Caco-2 (cell line): ENCODE measurements at regions not wholly inside any gene's neighbourhood (a gene's known extent, or its start where the extent isn't known, plus 50 kb on each side); places are given as distances from the start of the nearest gene placed in this dataset.

Source experiments
- BruUV-seq: library from RNA; stranded (reverse); fragments of 400-500 nt; replicated peaks from 2 replicates; lab custom pipeline; 2021; lab: Mats Ljungman, UMichigan
- CTCF ChIA-PET: fragments of 300-600 bp; sonication (Branson Sonifier 250); formaldehyde crosslinking; loops from one replicate; lab custom pipeline; 2022; ENCODE audit warnings: antibody characterized with exemption; lab: Charles Lee
- POLR2A ChIA-PET: fragments of 300-600 bp; sonication (Branson Sonifier 250); formaldehyde crosslinking; loops from one replicate; lab custom pipeline; 2022; ENCODE audit warnings: antibody characterized with exemption; lab: Charles Lee
- DNase-seq, 2 experiments: peaks; one replicate each; pipeline versions ENCODE4 v3.0.0 to v3.0.0-alpha.2; 2020 to 2022
- H3K27me3 ChIP-seq: replicated peaks from 2 replicates; pipeline ENCODE4 v1.6.0; 2011; ENCODE audit warnings: low read length; ENCODE audit not compliant: control insufficient read depth, insufficient read depth
- H3K36me3 ChIP-seq: 2 replicates; pipeline ENCODE4 v1.5.1; 2011; ENCODE audit warnings: low read length; ENCODE audit not compliant: control insufficient read depth, insufficient read depth
- H3K4me1 ChIP-seq: fragments of 250-450 bp; sonication (Bioruptor Pico); 2 replicates; pipeline ENCODE4 v1.5.1; 2020; ENCODE audit warnings: mild to moderate bottlenecking
- H3K4me3 ChIP-seq: 2 replicates; pipeline ENCODE4 v1.5.1; 2011; ENCODE audit warnings: low read depth, mild to moderate bottlenecking, control low read depth, low read length
- H3K9me3 ChIP-seq: fragments of 250-450 bp; sonication (Bioruptor Pico); 2 replicates; pipeline ENCODE4 v1.5.1; 2020; ENCODE audit warnings: mild to moderate bottlenecking, moderate library complexity
- H3K27ac Mint-ChIP-seq: one replicate; pipeline ENCODE4 v1.8.0; 2022; ENCODE audit warnings: mixed read lengths; ENCODE audit not compliant: unreplicated experiment
- H3K27me3 Mint-ChIP-seq: one replicate; pipeline ENCODE4 v1.8.0; 2022; ENCODE audit warnings: mixed read lengths; ENCODE audit not compliant: insufficient read depth, unreplicated experiment
- H3K36me3 Mint-ChIP-seq: one replicate; pipeline ENCODE4 v1.8.0; 2022; ENCODE audit warnings: mild to moderate bottlenecking, mixed read lengths; ENCODE audit not compliant: insufficient read depth, unreplicated experiment
- H3K4me1 Mint-ChIP-seq: one replicate; pipeline ENCODE4 v1.8.0; 2022; ENCODE audit warnings: low read depth, mixed read lengths; ENCODE audit not compliant: unreplicated experiment
- H3K4me3 Mint-ChIP-seq: one replicate; pipeline ENCODE4 v1.8.0; 2022; ENCODE audit warnings: mild to moderate bottlenecking, moderate library complexity, mixed read lengths; ENCODE audit not compliant: unreplicated experiment
- H3K9me3 Mint-ChIP-seq: one replicate; pipeline ENCODE4 v1.8.0; 2022; ENCODE audit warnings: mixed read lengths; ENCODE audit not compliant: unreplicated experiment
- intact Hi-C: fragments of 100-400 bp; cut with micrococcal nuclease; formaldehyde crosslinking; loops from one replicate; pipeline ENCODE4 v1.10.0; 2022; ENCODE audit not compliant: unreplicated experiment
- TF ChIP-seq, protein P1 (sequence below), 2 experiments: fragments of 200-600 bp in 1 of 2; IDR thresholded peaks; 1 replicate in 1 of 2; 2 replicates in 1 of 2; pipeline versions ENCODE4 v1.5.1 to v1.8.0; 2011 to 2022; ENCODE audit warnings: antibody characterized with exemption in 1 of 2, control low read depth in 1 of 2, inconsistent platforms in 1 of 2, low read depth in 1 of 2, low read length in 1 of 2, mild to moderate bottlenecking in 1 of 2, moderate library complexity in 1 of 2; ENCODE audit not compliant: insufficient read depth in 1 of 2, severe bottlenecking in 1 of 2, unreplicated experiment in 1 of 2

DNA sequence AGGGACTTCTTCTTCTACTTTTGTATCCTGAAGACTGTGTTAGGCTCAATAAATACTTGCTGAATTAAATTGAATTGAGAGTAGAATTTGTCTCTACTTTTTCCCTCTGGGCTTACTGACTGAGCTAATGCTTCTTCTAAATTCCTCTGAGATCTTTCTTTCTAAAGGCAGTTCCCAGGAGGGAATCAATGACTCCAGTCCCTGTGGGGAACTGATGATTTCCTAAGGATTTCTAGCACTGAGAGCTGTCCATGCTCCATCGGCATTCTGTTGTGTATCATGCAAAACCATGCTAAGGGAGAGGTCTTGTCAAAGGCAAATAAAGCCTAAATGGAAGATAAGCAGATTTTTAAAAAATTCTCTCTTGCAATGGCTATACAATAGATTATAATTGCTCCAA lies 148.8 kb upstream of the KIRREL3 start:
- no peaks in the 10 kb centered on the region for H3K9me3 ChIP-seq
- no peaks in the 10 kb centered on the region for H3K36me3 ChIP-seq

DNA sequence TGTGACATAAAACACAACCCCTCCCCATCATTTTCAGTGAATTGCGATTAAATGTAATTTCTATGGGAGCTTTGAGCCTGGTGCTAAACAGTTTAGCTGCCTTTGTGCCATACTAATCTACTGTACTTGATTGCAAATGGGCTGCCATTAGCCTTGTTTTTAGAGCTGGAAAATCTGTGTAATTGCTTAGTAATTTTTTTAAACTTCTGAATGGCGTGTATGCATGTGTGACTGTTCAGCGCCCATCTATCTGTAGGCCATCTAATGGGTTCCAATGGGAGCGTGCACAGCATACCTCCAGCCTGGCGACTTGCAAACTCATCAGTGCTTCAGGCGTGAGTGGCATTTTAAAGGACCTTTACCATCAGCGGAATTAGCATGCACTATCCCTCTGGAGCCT lies 142.7 kb upstream of the KIRREL3 start:
- TF ChIP-seq, protein P1, sequence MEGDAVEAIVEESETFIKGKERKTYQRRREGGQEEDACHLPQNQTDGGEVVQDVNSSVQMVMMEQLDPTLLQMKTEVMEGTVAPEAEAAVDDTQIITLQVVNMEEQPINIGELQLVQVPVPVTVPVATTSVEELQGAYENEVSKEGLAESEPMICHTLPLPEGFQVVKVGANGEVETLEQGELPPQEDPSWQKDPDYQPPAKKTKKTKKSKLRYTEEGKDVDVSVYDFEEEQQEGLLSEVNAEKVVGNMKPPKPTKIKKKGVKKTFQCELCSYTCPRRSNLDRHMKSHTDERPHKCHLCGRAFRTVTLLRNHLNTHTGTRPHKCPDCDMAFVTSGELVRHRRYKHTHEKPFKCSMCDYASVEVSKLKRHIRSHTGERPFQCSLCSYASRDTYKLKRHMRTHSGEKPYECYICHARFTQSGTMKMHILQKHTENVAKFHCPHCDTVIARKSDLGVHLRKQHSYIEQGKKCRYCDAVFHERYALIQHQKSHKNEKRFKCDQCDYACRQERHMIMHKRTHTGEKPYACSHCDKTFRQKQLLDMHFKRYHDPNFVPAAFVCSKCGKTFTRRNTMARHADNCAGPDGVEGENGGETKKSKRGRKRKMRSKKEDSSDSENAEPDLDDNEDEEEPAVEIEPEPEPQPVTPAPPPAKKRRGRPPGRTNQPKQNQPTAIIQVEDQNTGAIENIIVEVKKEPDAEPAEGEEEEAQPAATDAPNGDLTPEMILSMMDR (IDR thresholded peaks at IDR 0.05; ENCODE audit: insufficient read depth in 1 of 2, low read depth in 1 of 2, low read length in 1 of 2, severe bottlenecking in 1 of 2, unreplicated experiment in 1 of 2): no peak
- H3K36me3 ChIP-seq: no peaks in the 10 kb centered on the region
- no peaks in the 10 kb centered on the region for H3K27me3 ChIP-seq
- CTCF ChIA-PET: no interaction called here
- Mint-ChIP-seq H3K4me1 (no peaks in the 10 kb centered on the region), H3K27ac (no peak overlapping the region), H3K4me3 (no peak overlapping the region), H3K36me3 (no peaks in the 10 kb centered on the region), H3K9me3 (no peaks in the 10 kb centered on the region), H3K27me3 (peaks cover 17% of the 10 kb centered on the region)
- no TSS peak for BruUV-seq
- intact Hi-C loops: no loop called here
- POLR2A ChIA-PET: no interaction called here
- no peaks in the 10 kb centered on the region for H3K4me1 ChIP-seq
- H3K4me3 ChIP-seq: no peak overlapping the region
- no peak for DNase-seq
- H3K9me3 ChIP-seq: no peaks in the 10 kb centered on the region

More for the DNA sequence above, 148.8 kb upstream of the KIRREL3 start:
- H3K27ac Mint-ChIP-seq: no peak overlapping the region
- no peaks in the 10 kb centered on the region for H3K4me1 ChIP-seq
- no peaks in the 10 kb centered on the region for H3K36me3 Mint-ChIP-seq
- no peak overlapping the region for H3K4me3 ChIP-seq
- H3K4me3 Mint-ChIP-seq: no peak overlapping the region
- POLR2A ChIA-PET: no interaction called here
- H3K27me3 ChIP-seq: no peaks in the 10 kb centered on the region
- peaks cover 11% of the 10 kb centered on the region for H3K27me3 Mint-ChIP-seq
- DNase-seq: no peak
- TF ChIP-seq, protein P1 (IDR thresholded peaks at IDR 0.05; ENCODE audit: insufficient read depth in 1 of 2, low read depth in 1 of 2, low read length in 1 of 2, severe bottlenecking in 1 of 2, unreplicated experiment in 1 of 2): no peak
- no peaks in the 10 kb centered on the region for H3K9me3 Mint-ChIP-seq
- no TSS peak for BruUV-seq
- H3K4me1 Mint-ChIP-seq: no peaks in the 10 kb centered on the region
- CTCF ChIA-PET: no interaction called here
- intact Hi-C loops: no loop called here

DNA sequence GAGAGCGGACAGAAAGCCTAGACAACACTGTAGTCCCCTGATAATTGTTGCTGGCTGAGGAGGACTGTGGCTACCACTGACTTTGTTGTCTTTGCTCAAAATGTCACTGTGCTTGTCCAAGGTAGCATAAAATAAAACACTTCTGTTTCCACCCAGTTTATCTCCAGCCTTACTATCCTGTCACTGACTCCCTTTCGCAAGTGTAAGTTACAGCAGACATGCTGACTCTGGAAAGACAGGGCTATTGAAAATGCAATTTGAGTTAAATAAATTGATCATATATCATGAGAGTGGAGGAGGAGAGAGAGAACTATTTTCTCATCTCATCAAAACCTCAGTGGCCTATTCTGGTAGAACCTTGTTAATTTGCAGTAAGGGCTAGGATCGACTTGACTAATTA lies 138.0 kb upstream of the KIRREL3 start:
- no peaks in the 10 kb centered on the region for H3K27me3 ChIP-seq
- no peaks in the 10 kb centered on the region for H3K4me1 Mint-ChIP-seq
- no peaks in the 10 kb centered on the region for H3K36me3 ChIP-seq
- intact Hi-C loops: no loop called here
- H3K27me3 Mint-ChIP-seq: peaks cover 16% of the 10 kb centered on the region
- no peaks in the 10 kb centered on the region for H3K36me3 Mint-ChIP-seq
- no peak for DNase-seq
- H3K27ac Mint-ChIP-seq: no peak overlapping the region
- no TSS peak for BruUV-seq
- H3K9me3 Mint-ChIP-seq: no peaks in the 10 kb centered on the region
- TF ChIP-seq, protein P1 (IDR thresholded peaks at IDR 0.05; ENCODE audit: insufficient read depth in 1 of 2, low read depth in 1 of 2, low read length in 1 of 2, severe bottlenecking in 1 of 2, unreplicated experiment in 1 of 2): no peak
- H3K4me3 Mint-ChIP-seq: no peak overlapping the region
- H3K4me3 ChIP-seq: no peak overlapping the region
- ChIA-PET CTCF (no interaction called here), POLR2A (no interaction called here)
- H3K4me1 ChIP-seq: no peaks in the 10 kb centered on the region
- no peaks in the 10 kb centered on the region for H3K9me3 ChIP-seq
